ENCODE measurements at regions not wholly inside any gene's neighbourhood (a gene's known extent, or its start where the extent isn't known, plus 50 kb on each side); places are given as distances from the start of the nearest gene placed in this dataset.
"Not testable (repeated sequence)": the region's sequence is repeated elsewhere in the genome, so short reads cannot be mapped to it uniquely, and the experiment has no call there.

GRCh38 chr16:9016005-9016404 lies 52.3 kb upstream of the USP7 start:
- TF ChIP-seq, protein P1, sequence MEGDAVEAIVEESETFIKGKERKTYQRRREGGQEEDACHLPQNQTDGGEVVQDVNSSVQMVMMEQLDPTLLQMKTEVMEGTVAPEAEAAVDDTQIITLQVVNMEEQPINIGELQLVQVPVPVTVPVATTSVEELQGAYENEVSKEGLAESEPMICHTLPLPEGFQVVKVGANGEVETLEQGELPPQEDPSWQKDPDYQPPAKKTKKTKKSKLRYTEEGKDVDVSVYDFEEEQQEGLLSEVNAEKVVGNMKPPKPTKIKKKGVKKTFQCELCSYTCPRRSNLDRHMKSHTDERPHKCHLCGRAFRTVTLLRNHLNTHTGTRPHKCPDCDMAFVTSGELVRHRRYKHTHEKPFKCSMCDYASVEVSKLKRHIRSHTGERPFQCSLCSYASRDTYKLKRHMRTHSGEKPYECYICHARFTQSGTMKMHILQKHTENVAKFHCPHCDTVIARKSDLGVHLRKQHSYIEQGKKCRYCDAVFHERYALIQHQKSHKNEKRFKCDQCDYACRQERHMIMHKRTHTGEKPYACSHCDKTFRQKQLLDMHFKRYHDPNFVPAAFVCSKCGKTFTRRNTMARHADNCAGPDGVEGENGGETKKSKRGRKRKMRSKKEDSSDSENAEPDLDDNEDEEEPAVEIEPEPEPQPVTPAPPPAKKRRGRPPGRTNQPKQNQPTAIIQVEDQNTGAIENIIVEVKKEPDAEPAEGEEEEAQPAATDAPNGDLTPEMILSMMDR (IDR thresholded peaks at IDR 0.05; ENCODE audit: low read depth, low read length, poor library complexity, severe bottlenecking), result not testable (repeated sequence)
- TF ChIP-seq EZH2phosphoT487 (IDR thresholded peaks at IDR 0.05; ENCODE audit: borderline replicate concordance, low read length), result not testable (repeated sequence)
